Ascending aorta (tissue), 2 donors: ENCODE measurements at regions not wholly inside any gene's neighbourhood (a gene's known extent, or its start where the extent isn't known, plus 50 kb on each side); places are given as distances from the start of the nearest gene placed in this dataset.

ENCODE experiments used
- DNase-seq, 2 donors: peaks; one replicate each; pipeline ENCODE4 v3.0.0-alpha.2; 2019; ENCODE audit warnings: low spot score in 2 of 2
- H3K27ac ChIP-seq, 2 donors: fragments of 200-600 bp; sonication (generic); one replicate each; pipeline ENCODE4 v1.5.1; 2016 to 2017; ENCODE audit warnings: mild to moderate bottlenecking in 1 of 2
- H3K27me3 ChIP-seq: fragments of 200-600 bp; sonication (generic); one replicate; pipeline ENCODE4 v1.5.1; 2017
- H3K36me3 ChIP-seq, 2 donors: fragments of 200-600 bp; sonication (generic); one replicate each; pipeline ENCODE4 v1.5.1; 2016
- H3K4me1 ChIP-seq, 2 donors: fragments of 200-600 bp; sonication (generic); one replicate each; pipeline ENCODE4 v1.5.1; 2016 to 2017; ENCODE audit warnings: mild to moderate bottlenecking in 1 of 2
- H3K4me3 ChIP-seq, 2 donors: fragments of 200-600 bp; sonication (generic); one replicate each; pipeline ENCODE4 v1.5.1; 2016 to 2017; ENCODE audit warnings: mild to moderate bottlenecking in 1 of 2
- H3K9me3 ChIP-seq, 2 donors: fragments of 200-600 bp; sonication (generic); one replicate each; pipeline ENCODE4 v1.5.1; 2016
- CTCF ChIP-seq, 3 experiments: fragments of 200-600 bp in 2 of 3; fragments of 450-650 bp in 1 of 3; sonication (generic) in 2 of 3; IDR thresholded peaks; one replicate each; pipeline ENCODE4 v1.5.1; 2016 to 2019; ENCODE audit warnings: antibody characterized with exemption in 3 of 3, mild to moderate bottlenecking in 1 of 3, moderate library complexity in 1 of 3
- intact Hi-C: fragments of 100-400 bp; cut with DNase I; formaldehyde crosslinking; loops from one replicate; pipeline ENCODE4 v1.15.1; 2023

- intact Hi-C loops = no loop called here
- TF ChIP-seq CTCF (IDR thresholded peaks at IDR 0.05) = no peak
Observed at GRCh38 chr1:192080684-192081083, 77.6 kb upstream of the RGS18 start.

GRCh38 chr1:192081359-192081758 is 76.9 kb upstream of the RGS18 start:
- Histone ChIP-seq H3K27ac (no peak overlapping the region), H3K4me1 (no peaks in the 10 kb centered on the region), H3K36me3 (no peaks in the 10 kb centered on the region), H3K9me3 (no peaks in the 10 kb centered on the region), H3K27me3 (no peaks in the 10 kb centered on the region), H3K4me3 (no peak overlapping the region)
- no peak for DNase-seq
- intact Hi-C loops = no loop called here
- no peak for TF ChIP-seq CTCF (IDR thresholded peaks at IDR 0.05)

More at GRCh38 chr1:192080684-192081083, 77.6 kb upstream of the RGS18 start:
- no peak overlapping the region for H3K4me3 ChIP-seq
- DNase-seq = no peak
- H3K27ac ChIP-seq = no peak overlapping the region
- H3K4me1 ChIP-seq = no peaks in the 10 kb centered on the region
- no peaks in the 10 kb centered on the region for H3K27me3 ChIP-seq
- no peaks in the 10 kb centered on the region for H3K9me3 ChIP-seq
- no peaks in the 10 kb centered on the region for H3K36me3 ChIP-seq

GRCh38 chr1:192086644-192087043 is 71.6 kb upstream of the RGS18 start:
- H3K4me1 ChIP-seq = no peaks in the 10 kb centered on the region
- H3K4me3 ChIP-seq = no peak overlapping the region
- intact Hi-C loops = no loop called here
- H3K36me3 ChIP-seq = no peaks in the 10 kb centered on the region
- H3K27ac ChIP-seq = no peak overlapping the region
- no peaks in the 10 kb centered on the region for H3K27me3 ChIP-seq
- no peak for DNase-seq
- no peaks in the 10 kb centered on the region for H3K9me3 ChIP-seq
- no peak for TF ChIP-seq CTCF (IDR thresholded peaks at IDR 0.05)

GRCh38 chr1:192087334-192087733 is 70.9 kb upstream of the RGS18 start:
- Histone ChIP-seq H3K9me3 (no peaks in the 10 kb centered on the region), H3K4me3 (no peak overlapping the region), H3K4me1 (no peaks in the 10 kb centered on the region), H3K27me3 (no peaks in the 10 kb centered on the region), H3K36me3 (no peaks in the 10 kb centered on the region), H3K27ac (no peak overlapping the region)
- intact Hi-C loops = no loop called here
- TF ChIP-seq CTCF (IDR thresholded peaks at IDR 0.05) = no peak
- DNase-seq = no peak

GRCh38 chr1:192088496-192088895 is 69.8 kb upstream of the RGS18 start:
- H3K4me1 ChIP-seq = no peaks in the 10 kb centered on the region
- H3K36me3 ChIP-seq = no peaks in the 10 kb centered on the region
- no peaks in the 10 kb centered on the region for H3K9me3 ChIP-seq
- DNase-seq = no peak
- no peak overlapping the region for H3K27ac ChIP-seq
- no peak for TF ChIP-seq CTCF (IDR thresholded peaks at IDR 0.05)
- no peak overlapping the region for H3K4me3 ChIP-seq
- intact Hi-C loops = no loop called here
- no peaks in the 10 kb centered on the region for H3K27me3 ChIP-seq

- no peak overlapping the region for H3K4me3 ChIP-seq
- no peaks in the 10 kb centered on the region for H3K36me3 ChIP-seq
- intact Hi-C loops = no loop called here
- no peaks in the 10 kb centered on the region for H3K27me3 ChIP-seq
- no peaks in the 10 kb centered on the region for H3K9me3 ChIP-seq
- H3K27ac ChIP-seq = no peak overlapping the region
- TF ChIP-seq CTCF (IDR thresholded peaks at IDR 0.05) = no peak
- no peaks in the 10 kb centered on the region for H3K4me1 ChIP-seq
- no peak for DNase-seq
Observed at GRCh38 chr1:192098001-192098400, 60.3 kb upstream of the RGS18 start.
